HG03439 (cell line): ENCODE measurements at regions not wholly inside any gene's neighbourhood (a gene's known extent, or its start where the extent isn't known, plus 50 kb on each side); places are given as distances from the start of the nearest gene placed in this dataset.

Experiments
- ATAC-seq: cut with Tn5 transposase; IDR thresholded peaks from one replicate; pipeline ENCODE4 v1.9.1; 2021; ENCODE audit warnings: mild to moderate bottlenecking, moderate library complexity; ENCODE audit not compliant: unreplicated experiment

GRCh38 chr6:139858429-139858828 lies 484.0 kb upstream of the CITED2 start:
- no peak for ATAC-seq

DNA sequence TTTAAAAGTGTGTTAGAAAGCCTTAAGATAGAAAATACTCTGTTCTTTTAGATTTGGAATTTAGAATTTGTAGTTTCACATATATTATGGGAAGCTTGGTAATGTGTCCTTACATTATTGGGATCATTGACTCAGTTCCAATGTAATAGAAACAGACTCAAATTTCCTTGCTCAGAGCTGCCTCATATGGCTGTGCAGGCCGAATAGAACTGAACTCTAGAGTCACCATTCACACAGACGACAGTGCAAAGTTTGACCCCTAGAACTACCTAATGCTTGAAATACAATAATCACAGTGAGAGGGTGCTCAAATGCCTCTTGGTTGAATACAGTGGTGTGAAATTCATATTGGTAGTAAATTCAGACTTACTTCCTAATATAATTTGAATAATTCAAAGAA lies 482.7 kb upstream of the CITED2 start:
- ATAC-seq = no peak

- no peak for ATAC-seq
These were observed 482.1 kb upstream of the CITED2 start for GRCh38 chr6:139856562-139856961.

- ATAC-seq = no peak
These were observed 481.3 kb upstream of the CITED2 start for GRCh38 chr6:139855671-139856311.

DNA sequence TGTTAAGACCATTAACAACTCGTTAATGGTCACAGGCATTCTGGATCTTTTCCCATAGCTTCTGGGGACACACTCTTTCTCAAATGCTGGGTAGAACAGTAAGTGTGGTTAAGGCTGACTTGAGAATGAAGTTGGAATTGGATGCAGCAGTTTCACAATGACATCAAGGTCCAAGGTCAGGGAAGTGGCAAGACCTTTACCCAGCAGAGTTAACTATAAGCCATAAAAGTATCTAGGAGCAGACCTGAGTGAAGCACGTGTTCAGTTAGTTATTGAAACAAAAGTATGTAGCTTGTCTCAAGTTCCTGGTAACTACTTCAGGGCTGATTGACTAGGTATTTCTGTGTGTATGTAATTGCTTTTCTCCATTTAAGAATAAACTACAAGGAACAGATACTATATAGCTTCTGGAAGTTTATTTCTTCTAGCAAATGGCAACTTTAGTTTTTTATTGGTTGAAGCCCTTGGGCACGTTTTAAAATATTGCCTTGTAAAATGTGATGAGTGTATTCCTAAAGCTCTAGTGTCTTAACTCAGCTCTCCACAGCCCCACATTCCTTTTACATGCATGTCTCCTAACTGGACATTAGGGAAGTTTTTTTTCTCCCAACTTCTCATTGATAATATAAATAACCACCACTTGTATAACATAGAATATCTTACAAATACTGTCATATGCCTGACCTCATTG lies 479.0 kb upstream of the CITED2 start:
- ATAC-seq = no peak

DNA sequence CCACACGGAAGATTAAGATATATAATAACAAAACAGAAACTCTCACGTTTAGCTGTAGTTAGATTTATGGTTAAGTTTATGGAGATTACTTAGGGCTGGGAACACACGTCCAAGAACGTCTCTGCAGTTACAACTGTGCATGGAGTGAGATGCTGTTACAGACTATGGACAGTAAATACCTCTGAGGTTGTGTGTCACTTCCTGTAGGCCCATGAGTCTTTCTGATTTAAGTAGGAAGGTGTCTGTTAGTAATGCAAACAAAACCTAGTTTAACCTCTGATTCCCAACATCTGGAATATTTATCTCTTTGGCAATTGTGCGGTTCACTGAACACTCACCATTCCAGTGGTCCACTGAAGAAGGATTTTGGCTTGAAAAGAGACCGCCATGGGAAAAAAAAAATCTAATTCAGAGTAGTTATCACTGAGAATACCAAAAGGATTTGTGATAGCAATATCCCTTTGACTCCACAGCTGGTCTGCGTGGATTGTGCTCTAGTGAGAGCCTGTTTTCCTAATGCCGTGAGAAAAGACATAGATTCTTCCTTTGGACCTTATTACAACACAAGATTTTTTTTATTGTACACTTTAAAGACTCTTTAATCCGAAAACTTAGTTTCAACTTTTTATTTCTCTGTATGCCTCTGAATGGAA lies 478.2 kb upstream of the CITED2 start:
- ATAC-seq = no peak

DNA sequence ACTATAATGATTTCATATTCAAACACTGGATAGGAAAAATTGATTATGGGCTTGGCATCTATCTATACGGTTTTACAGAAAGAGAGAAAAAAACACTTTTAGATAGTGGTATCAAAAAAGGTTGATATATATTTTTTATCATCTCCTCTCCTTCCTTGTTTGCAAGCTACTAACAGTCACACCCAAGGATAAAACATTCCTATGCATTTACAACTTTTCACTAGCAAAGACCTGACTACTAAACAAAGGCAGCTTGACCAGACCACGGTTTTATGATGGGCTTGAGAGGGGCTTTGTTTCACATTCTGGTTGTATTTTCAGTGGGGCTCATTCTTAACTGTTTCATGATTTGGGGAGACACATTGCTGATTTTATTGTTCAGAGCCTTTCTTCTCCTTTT lies 477.6 kb upstream of the CITED2 start:
- no peak for ATAC-seq

- ATAC-seq = no peak
These were observed 476.8 kb upstream of the CITED2 start for GRCh38 chr6:139851206-139851605.

DNA sequence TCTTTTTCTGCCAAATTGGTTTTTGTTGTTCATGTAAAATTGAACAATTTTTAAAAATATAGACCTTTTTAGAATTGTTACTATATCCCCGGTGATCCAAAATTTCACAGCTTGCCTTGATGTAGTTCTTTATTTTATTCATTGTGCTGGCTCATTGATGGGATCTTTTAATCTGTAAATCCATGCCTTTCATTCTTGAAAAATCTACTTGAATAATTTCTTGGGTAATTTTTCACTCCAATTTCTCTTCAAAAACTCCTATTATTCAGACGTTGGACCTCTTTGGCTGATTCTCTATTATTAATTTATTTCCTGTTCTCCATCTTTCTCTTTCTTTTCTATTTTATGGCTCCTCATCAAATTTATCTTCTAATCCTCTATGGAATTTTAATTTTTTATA lies 476.1 kb upstream of the CITED2 start:
- no peak for ATAC-seq

DNA sequence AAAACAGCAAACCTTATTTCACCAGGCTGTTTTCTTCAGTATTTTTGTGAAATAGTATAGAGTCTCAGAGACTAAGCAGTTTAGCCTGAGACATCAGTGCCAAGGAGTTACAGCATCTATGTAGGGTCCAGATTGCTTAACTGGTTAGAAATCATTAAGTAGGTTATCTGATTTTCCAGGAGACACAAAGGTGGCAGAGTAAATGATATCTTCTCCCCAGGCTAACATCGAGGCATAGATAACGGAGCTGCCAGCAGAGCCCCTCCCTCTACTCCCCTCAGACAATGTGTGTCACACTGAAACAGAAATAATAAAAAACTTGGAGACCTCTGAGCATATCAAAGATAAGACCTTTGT lies 473.0 kb upstream of the CITED2 start:
- no peak for ATAC-seq

- ATAC-seq = no peak
These were observed 472.3 kb upstream of the CITED2 start for GRCh38 chr6:139846538-139847456.

DNA sequence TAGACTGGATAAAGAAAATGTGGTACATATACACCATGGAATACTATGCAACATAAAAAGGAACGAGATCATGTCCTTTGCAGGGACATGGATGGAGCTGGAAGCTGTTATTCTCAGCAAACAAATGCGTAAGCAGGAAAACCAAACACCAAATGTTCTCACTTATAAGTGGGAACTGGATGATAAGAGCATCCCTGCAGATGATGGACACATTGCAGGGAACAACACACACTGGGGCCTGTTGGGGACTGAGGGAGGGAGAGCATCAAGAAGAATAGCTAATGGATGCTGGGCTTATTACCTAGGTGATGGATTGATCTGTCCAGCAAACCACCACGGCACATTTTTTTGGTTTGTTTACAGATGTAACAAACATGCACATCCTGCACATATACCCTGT lies 470.5 kb upstream of the CITED2 start:
- no peak for ATAC-seq

- ATAC-seq = peak; percentile 91
These were observed 467.4 kb upstream of the CITED2 start for GRCh38 chr6:139841794-139842215.

DNA sequence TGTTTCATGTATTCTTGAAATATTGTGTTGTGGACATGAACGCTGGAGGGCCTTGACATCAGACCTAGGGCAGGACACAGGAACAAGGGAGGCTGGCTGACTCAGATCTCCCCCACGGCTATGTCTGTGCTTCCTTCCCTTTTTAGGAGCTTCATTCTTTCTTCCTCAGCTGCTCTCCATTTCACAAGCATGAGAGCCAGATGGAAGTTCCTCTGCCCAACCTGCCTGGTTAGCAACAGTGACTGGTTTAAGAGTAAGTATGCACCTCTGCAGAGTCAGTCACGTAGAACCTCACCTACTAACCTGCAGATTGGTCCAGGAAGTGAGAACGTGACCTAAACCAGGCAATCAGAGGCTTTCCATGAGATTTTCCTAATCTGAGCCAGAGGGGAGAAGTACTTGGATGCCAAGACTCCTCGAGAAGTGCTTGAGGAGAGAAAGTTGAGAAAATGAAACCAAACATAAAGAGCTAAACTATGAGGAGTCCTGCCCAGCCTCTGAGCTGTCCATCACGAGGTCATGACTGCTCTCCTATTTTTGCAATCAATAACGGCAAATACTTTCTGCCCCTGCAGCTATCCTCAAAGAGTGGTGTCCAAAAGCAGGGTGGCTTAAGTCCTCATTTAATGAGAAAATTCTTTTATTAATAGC lies 465.2 kb upstream of the CITED2 start:
- no peak for ATAC-seq

- no peak for ATAC-seq
These were observed 459.8 kb upstream of the CITED2 start for GRCh38 chr6:139834232-139834631.

- no peak for ATAC-seq
These were observed 459.1 kb upstream of the CITED2 start for GRCh38 chr6:139833592-139833991.

- ATAC-seq = no peak
These were observed 458.3 kb upstream of the CITED2 start for GRCh38 chr6:139832493-139833305.

GRCh38 chr6:139829576-139829975 lies 455.1 kb upstream of the CITED2 start:
- no peak for ATAC-seq

GRCh38 chr6:139828751-139829519 lies 454.5 kb upstream of the CITED2 start:
- ATAC-seq = no peak
